Stimulated activated CD4-positive, alpha-beta T cell treated with anti-CD3 and anti-CD28 coated beads, TNF-alpha, amount 100 ng/mL, for 4 hours (primary cell): ENCODE measurements at regions not wholly inside any gene's neighbourhood (a gene's known extent, or its start where the extent isn't known, plus 50 kb on each side); places are given as distances from the start of the nearest gene placed in this dataset.

ENCODE experiments used
- DNase-seq, 3 experiments: peaks; one replicate each; pipeline ENCODE4 v3.0.0-alpha.2; 2020; ENCODE audit warnings: low read depth in 3 of 3

- no peak for DNase-seq
Measured at GRCh38 chr2:176468457-176469113, 199.3 kb downstream of the MTX2 start.

DNA sequence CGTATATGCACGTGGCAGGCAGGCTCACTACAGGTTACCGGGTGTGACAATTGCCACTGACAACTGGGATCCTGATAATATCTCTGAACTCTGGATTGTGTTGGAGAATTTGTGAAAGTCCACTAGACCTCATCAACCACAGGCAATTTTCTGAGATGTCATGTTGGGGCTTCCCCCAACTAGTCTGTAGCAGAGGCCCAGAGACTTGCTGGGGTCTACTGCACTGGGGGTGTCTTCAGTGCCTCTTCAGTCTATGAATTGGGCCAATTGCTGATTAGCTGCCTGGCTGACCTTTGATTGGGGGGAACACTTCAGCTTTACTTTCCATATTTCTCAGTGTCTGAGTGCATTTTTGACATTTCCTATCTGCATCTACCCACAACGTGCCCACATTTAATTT lies 201.5 kb downstream of the MTX2 start:
- no peak for DNase-seq

- DNase-seq = no peak
Measured at GRCh38 chr2:176471949-176472348, 202.7 kb downstream of the MTX2 start.

GRCh38 chr2:176473177-176473576 lies 203.9 kb downstream of the MTX2 start:
- DNase-seq = no peak

DNA sequence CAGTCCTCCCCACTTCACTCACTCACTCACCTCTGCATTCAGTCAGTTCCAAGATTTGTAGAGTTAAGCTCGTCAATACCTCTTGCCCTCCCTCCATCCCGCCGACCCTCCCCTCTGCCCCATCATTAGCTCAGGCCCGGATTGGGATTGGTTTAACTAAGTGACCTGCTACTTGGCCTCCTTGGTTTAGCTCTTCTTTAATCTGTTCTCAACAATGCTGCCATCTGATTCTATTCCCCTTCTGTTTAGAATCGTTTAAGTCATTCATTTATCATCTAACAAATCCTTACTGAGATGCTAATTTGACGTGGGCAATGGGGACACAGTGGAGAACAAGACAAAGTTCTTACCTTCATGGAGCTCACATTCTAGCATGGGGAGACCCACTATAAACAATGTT lies 204.6 kb downstream of the MTX2 start:
- DNase-seq = no peak

DNA sequence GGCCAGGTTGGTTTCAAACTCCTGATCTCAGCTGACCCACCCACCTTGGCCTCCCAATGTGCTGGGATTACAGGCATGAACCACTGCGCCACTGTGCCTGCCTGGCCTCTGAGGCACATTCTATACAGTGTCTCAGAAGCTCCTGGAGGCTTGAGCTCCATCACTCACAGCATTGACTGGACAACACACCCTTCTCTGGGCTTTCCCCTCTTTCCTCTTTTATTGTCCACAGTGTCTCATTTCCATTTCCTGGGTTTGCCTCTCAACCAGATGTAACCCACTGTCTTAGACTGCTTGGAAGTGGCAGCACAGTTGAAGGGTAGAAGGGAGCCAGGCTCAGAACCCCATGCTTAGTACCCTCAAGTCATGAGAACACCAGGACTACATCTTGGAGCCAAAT lies 208.1 kb downstream of the MTX2 start:
- DNase-seq = no peak

GRCh38 chr2:176479961-176480360 lies 210.7 kb downstream of the MTX2 start:
- no peak for DNase-seq

GRCh38 chr2:176482107-176482506 lies 212.9 kb downstream of the MTX2 start:
- DNase-seq = no peak

DNA sequence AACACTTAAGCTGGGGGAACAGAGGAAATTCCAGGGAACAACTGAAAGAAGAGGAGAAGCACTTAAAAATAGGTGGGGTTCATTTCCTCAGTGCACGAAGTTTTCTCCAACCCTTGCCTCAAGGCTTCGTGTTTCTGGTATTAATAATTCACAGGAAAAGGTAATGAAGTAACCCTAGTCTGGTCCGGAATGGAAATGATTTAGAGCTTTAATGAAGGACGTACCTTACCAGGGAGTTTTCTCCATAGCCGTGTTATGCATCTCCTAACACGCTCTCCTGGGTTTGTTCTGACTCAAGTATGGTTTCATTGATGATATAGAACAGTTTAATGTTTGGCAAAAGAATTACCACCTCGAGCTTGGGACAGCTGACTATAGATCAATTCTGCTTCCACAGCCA lies 214.2 kb downstream of the MTX2 start:
- DNase-seq = no peak

DNA sequence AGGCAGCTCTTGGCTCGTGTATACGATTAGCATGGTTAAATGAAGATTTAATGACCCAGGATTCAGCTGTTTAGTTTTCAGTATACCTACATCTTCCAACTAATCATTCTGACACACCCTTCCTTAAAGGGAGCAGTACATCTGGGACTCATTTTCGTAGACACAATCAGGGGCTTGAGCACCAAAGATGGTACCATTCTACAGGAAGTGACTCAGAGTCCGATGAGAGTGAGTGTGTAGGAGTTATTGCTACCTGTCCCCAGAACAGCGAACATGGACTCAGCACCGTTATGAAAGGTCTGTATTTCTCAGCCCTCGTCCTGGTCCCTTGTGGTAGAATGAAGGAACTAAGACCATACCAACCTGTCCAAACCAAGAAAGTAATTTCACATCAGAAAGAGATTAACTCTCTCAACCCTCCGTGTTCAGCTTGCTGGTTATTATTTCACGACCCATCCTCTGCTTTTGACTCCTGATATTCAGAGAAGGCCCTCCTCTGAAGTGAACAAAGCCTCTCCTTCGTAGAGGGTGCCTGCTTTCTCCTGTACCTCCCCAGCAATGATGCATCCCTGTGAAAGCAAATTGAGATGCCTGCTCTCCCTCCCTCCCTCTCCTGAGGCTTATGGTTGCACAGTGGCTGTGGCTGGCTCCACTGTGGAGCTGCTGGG lies 214.8 kb downstream of the MTX2 start:
- DNase-seq = no peak

DNA sequence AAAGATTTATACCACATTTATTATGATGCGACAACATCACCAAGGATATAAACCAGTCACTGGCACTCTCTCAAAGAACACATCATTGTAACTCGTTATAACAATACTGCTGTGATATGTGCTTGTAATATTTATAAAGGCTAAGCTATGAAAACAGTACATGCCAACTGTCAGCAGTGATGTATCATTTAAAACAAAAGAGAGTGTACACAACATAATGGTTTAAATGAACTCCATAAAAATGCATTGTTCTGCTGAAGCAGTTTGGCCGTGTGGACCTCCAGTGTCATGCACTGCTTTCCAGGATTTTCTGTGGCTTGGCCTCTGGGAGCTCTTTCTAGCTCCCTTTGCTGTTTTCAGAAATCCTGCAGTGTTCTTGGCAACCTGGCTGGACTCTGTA lies 215.6 kb downstream of the MTX2 start:
- no peak for DNase-seq

GRCh38 chr2:176488431-176488830 lies 219.2 kb downstream of the MTX2 start:
- DNase-seq = no peak

- DNase-seq = no peak
Measured at GRCh38 chr2:176490061-176490861, 221.0 kb downstream of the MTX2 start.

DNA sequence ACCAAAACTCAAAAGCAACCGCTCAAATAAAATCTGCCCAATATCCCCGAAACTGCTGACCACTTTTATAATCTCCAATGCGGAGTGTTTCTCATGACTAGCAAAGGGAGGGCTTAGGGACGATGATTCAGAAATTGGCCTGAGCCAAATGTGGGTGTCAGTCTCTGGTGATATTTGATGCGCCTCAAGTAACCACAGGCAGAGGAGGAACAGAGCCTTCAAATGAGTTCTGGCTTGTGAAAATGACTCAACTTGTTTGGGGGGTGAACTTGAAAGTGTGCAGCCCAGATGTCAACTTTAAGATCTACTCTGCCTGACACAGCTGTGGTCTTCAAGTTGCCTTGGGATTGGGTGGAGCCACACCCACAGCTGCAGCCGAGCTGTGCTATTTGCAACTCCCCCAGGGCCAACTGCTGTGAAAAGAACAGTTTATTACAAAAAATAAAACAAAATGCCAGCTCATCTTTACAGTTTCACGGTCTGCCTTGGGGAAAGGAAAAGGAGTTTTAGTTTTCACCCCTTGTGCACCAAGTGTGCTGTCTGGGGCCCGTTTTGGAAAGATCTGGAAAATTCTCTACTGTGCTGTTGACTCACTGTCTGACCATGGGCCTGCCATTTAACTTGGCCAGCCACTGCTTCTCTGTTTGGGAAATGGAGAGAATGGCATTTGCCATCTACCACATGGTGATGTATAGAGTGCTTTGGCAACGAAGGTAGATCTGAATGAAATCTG lies 222.1 kb downstream of the MTX2 start:
- no peak for DNase-seq

DNA sequence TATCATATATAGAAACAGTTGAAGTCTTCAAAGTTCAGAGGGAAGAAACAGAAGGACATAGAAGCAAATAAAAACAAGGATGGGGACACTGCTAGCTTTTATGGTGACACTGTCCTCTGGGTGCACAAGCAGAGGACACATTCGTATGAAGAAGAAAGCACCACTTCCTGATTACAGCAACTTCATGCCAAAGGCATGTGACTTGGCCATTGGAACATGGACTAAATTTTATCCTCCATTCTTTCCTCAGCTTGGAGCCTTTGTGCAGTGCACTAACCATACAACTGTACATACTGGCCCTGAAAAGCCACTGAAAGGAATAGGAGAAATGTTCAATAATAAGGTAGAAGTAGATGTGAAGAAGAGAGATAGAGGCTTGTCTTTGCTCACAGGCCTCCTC lies 223.3 kb downstream of the MTX2 start:
- no peak for DNase-seq

DNA sequence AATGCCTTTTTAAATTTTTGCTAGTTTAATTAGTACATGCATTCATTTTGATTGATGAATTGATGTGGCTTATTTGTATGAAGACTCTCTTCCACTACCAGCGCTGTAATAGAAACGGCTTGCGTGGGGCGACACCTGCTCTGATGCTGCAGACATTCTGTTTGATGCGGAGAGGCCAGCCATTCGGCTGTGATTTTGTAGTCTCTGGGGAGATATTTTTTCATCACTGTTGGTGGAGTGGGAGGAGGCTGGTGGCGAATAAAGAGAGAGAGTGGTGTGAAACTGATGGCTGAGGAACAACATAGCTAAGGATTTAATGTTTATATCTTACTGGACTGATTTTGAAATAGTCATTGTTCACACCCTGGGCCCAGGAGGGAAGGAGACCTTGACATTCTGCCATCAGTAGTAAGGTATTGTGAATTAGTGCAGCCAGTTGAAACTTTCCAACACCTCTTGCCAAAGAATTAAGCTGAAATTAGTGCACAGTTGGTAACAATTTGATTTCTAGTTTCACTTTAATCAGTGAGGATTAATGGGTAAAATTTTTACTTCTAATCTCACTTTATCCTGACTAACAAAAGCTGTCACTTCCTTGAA lies 224.1 kb downstream of the MTX2 start:
- no peak for DNase-seq

DNA sequence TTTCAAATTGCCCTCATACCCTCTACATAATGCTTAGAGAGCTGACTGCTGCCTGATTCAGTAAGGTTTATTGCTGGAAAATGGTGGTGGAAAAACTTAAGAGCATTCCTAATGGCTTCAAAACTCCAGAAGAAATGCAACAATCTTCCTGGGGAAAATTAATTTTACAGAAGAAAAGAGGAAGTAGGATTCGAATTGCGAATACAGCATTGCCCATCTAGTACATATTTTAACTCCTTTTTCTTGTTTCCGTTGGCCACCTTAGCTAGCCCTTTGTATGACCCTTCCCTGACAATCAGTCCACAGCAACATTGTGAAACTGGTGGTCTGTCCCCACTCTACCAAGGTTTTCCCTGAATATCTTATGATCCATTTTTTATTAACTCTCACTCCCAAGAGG lies 224.7 kb downstream of the MTX2 start:
- DNase-seq = no peak

GRCh38 chr2:176494949-176495353 lies 225.7 kb downstream of the MTX2 start:
- DNase-seq = no peak

GRCh38 chr2:176495826-176496225 lies 226.6 kb downstream of the MTX2 start:
- DNase-seq = no peak

- DNase-seq = no peak
Measured at GRCh38 chr2:176496761-176497160, 227.5 kb downstream of the MTX2 start.

- no peak for DNase-seq
Measured at GRCh38 chr2:176500901-176501300, 231.7 kb downstream of the MTX2 start.

- no peak for DNase-seq
Measured at GRCh38 chr2:176501617-176502016, 232.4 kb downstream of the MTX2 start.
